Kidney (tissue), 13 donors: ENCODE measurements at regions not wholly inside any gene's neighbourhood (a gene's known extent, or its start where the extent isn't known, plus 50 kb on each side); places are given as distances from the start of the nearest gene placed in this dataset.

Experiments used
- DNase-seq, 5 donors: peaks; one replicate each; pipeline ENCODE4 v3.0.0-alpha.2; 2013 to 2020
- FAIRE-seq: peaks from 2 replicates; lab custom pipeline; 2012; peaks lifted over from hg19 to GRCh38; lab: Jason Lieb, UNC
- H3K27ac ChIP-seq, 2 donors: one replicate each; pipeline ENCODE4 v1.7.0; 2013; ENCODE audit warnings: low read depth in 2 of 2, low read length in 2 of 2, inconsistent platforms in 1 of 2
- H3K27me3 ChIP-seq: one replicate; pipeline ENCODE4 v1.7.1; 2013; ENCODE audit warnings: low read length, inconsistent platforms; ENCODE audit not compliant: control insufficient read depth, insufficient read depth
- H3K36me3 ChIP-seq, 3 donors: one replicate each; pipeline versions ENCODE4 v1.7.0 to v1.7.1; 2013; ENCODE audit warnings: low read length in 3 of 3, control low read depth in 1 of 3, inconsistent platforms in 1 of 3; ENCODE audit not compliant: insufficient read depth in 3 of 3, control insufficient read depth in 2 of 3
- H3K4me1 ChIP-seq, 3 donors: one replicate each; pipeline versions ENCODE4 v1.7.0 to v1.7.1; 2013; ENCODE audit warnings: low read length in 3 of 3, inconsistent platforms in 1 of 3, low read depth in 1 of 3; ENCODE audit not compliant: control insufficient read depth in 2 of 3, insufficient read depth in 2 of 3
- H3K4me3 ChIP-seq, 3 donors: one replicate each; pipeline versions ENCODE4 v1.7.0 to v1.8.1; 2013; ENCODE audit warnings: low read length in 3 of 3, control low read depth in 1 of 3, inconsistent platforms in 1 of 3
- H3K9ac ChIP-seq, 3 donors: one replicate each; pipeline versions ENCODE4 v1.7.0 to v1.7.1; 2013; ENCODE audit warnings: low read length in 3 of 3, control low read depth in 1 of 3, inconsistent platforms in 1 of 3
- H3K9me3 ChIP-seq, 3 donors: one replicate each; pipeline versions ENCODE4 v1.7.0 to v1.7.1; 2013; ENCODE audit warnings: low read length in 3 of 3, control low read depth in 1 of 3, inconsistent platforms in 1 of 3; ENCODE audit not compliant: control insufficient read depth in 2 of 3, insufficient read depth in 1 of 3
- CTCF ChIP-seq: IDR thresholded peaks from 3 replicates; pipeline ENCODE4 v1.5.1; 2012; ENCODE audit warnings: mild to moderate bottlenecking, moderate library complexity, borderline replicate concordance; ENCODE audit not compliant: insufficient read depth; ENCODE audit errors: extremely low read depth
- intact Hi-C: fragments of 100-400 bp; cut with DNase I; formaldehyde crosslinking; loops from one replicate; pipeline ENCODE4 v1.11.1; 2022
- donor health status: control.
- donor health status: control.
- donor health status: control.
- donor health status: control.
- donor health status: control.
- donor health status: DM: yes; HTN: yes; CAD: no.
- donor health status: Normal renal cell carcinoma (clear cell type).

GRCh38 chr2:144183727-144184126, 336.2 kb downstream of the ZEB2 start:
- Histone ChIP-seq H3K9me3 (no peaks in the 10 kb centered on the region), H3K27ac (no peak overlapping the region), H3K4me3 (no peak overlapping the region), H3K27me3 (no peaks in the 10 kb centered on the region), H3K36me3 (no peaks in the 10 kb centered on the region), H3K9ac (no peak overlapping the region), H3K4me1 (no peaks in the 10 kb centered on the region)
- TF ChIP-seq CTCF: no peak
- FAIRE-seq: no peak
- no peak for DNase-seq
- intact Hi-C loops: no loop called here

- intact Hi-C loops: no loop called here
- H3K9me3 ChIP-seq: no peaks in the 10 kb centered on the region
- no peak overlapping the region for H3K9ac ChIP-seq
- no peaks in the 10 kb centered on the region for H3K36me3 ChIP-seq
- H3K4me3 ChIP-seq: no peak overlapping the region
- no peak for TF ChIP-seq CTCF
- H3K27me3 ChIP-seq: no peaks in the 10 kb centered on the region
- H3K27ac ChIP-seq: no peak overlapping the region
- DNase-seq: no peak
- no peaks in the 10 kb centered on the region for H3K4me1 ChIP-seq
- FAIRE-seq: no peak
Observed at GRCh38 chr2:144181001-144181400, 338.9 kb downstream of the ZEB2 start.

GRCh38 chr2:144180131-144180530, 339.8 kb downstream of the ZEB2 start:
- intact Hi-C loops: no loop called here
- no peak for DNase-seq
- TF ChIP-seq CTCF: no peak
- Histone ChIP-seq H3K4me3 (no peak overlapping the region), H3K27ac (no peak overlapping the region), H3K4me1 (no peaks in the 10 kb centered on the region), H3K36me3 (no peaks in the 10 kb centered on the region), H3K27me3 (no peaks in the 10 kb centered on the region), H3K9me3 (no peaks in the 10 kb centered on the region), H3K9ac (no peak overlapping the region)
- FAIRE-seq: no peak

DNA sequence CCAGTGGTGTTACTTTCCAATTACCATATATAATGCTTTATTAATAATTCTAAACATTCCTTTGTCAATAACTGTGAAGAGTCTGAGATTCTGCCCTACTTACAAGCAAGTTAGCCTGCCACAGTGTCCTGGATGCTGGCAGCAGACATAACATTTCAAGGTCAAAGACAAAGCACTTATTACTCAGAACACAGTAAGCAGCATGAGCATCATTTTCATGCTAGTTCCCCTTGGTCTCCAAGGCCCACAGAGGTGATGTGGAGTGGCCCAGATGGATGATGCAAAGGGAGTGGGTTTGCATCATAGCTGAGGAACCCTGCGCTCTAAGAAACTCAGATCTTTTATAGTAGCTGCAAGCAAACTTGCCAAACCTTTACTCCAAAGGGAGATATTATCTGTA, 349.7 kb downstream of the ZEB2 start:
- H3K4me3 ChIP-seq: no peak overlapping the region
- H3K9ac ChIP-seq: no peak overlapping the region
- FAIRE-seq: no peak
- no peak for TF ChIP-seq CTCF
- H3K27ac ChIP-seq: no peak overlapping the region
- no peaks in the 10 kb centered on the region for H3K9me3 ChIP-seq
- no peaks in the 10 kb centered on the region for H3K36me3 ChIP-seq
- H3K4me1 ChIP-seq: no peaks in the 10 kb centered on the region
- H3K27me3 ChIP-seq: no peaks in the 10 kb centered on the region
- intact Hi-C loops: no loop called here
- no peak for DNase-seq
